Neural cell (in vitro differentiated cells): ENCODE measurements at regions not wholly inside any gene's neighbourhood (a gene's known extent, or its start where the extent isn't known, plus 50 kb on each side); places are given as distances from the start of the nearest gene placed in this dataset.

Source experiments
- H2AFZ ChIP-seq: fragments of 200-600, 300-800 bp; sonication (generic), shearing (Covaris generic); 2 replicates; pipeline ENCODE4 v1.6.0; 2014; ENCODE audit warnings: low read depth, mild to moderate bottlenecking, antibody characterized with exemption, low read length, moderate library complexity
- H3F3A ChIP-seq: fragments of 200-600 bp; shearing (Covaris generic); 2 replicates; pipeline ENCODE4 v1.6.1; 2016; ENCODE audit warnings: mild to moderate bottlenecking, moderate library complexity, mixed read lengths, antibody characterized with exemption, low read length; ENCODE audit not compliant: insufficient read depth, poor library complexity, severe bottlenecking
- H3K27ac ChIP-seq: fragments of 200-600, 300-800 bp; sonication (generic), shearing (Covaris generic); 2 replicates; pipeline ENCODE4 v1.5.1; 2014; ENCODE audit warnings: mild to moderate bottlenecking, low read length, moderate library complexity
- H3K27me3 ChIP-seq: fragments of 300-800, 200-600 bp; sonication (generic), shearing (Covaris generic); 2 replicates; pipeline ENCODE4 v1.6.0; 2014; ENCODE audit warnings: mild to moderate bottlenecking, low read depth, low read length, moderate library complexity; ENCODE audit not compliant: insufficient read depth
- H3K36me3 ChIP-seq: fragments of 300-800, 200-600 bp; sonication (generic), shearing (Covaris generic); 2 replicates; pipeline ENCODE4 v1.5.1; 2014; ENCODE audit warnings: mild to moderate bottlenecking, antibody characterized with exemption, low read length, moderate library complexity; ENCODE audit not compliant: insufficient read depth
- H3K4me2 ChIP-seq: fragments of 300-800, 200-600 bp; sonication (generic), shearing (Covaris generic); 2 replicates; pipeline ENCODE4 v1.6.0; 2014; ENCODE audit warnings: mild to moderate bottlenecking, low read length
- H3K4me3 ChIP-seq: fragments of 300-800, 200-600 bp; sonication (generic), shearing (Covaris generic); 2 replicates; pipeline ENCODE4 v1.5.1; 2014; ENCODE audit warnings: mild to moderate bottlenecking, low read length, moderate library complexity
- H3K79me2 ChIP-seq: fragments of 200-600 bp; shearing (Covaris generic); replicated peaks from 2 replicates; pipeline ENCODE4 v1.6.0; 2014; ENCODE audit warnings: mild to moderate bottlenecking, low read length, moderate library complexity; ENCODE audit not compliant: insufficient read depth
- H3K9ac ChIP-seq: fragments of 300-800, 200-600 bp; sonication (generic), shearing (Covaris generic); 2 replicates; pipeline ENCODE4 v1.6.1; 2016; ENCODE audit warnings: mild to moderate bottlenecking, low read length, mixed read lengths
- H3K9me2 ChIP-seq: fragments of 200-600 bp; shearing (Covaris generic); 2 replicates; pipeline ENCODE4 v1.6.1; 2016; ENCODE audit warnings: mild to moderate bottlenecking, low read length, mixed read lengths; ENCODE audit not compliant: insufficient read depth
- H3K9me3 ChIP-seq: fragments of 200-600, 300-800 bp; sonication (generic), shearing (Covaris generic); 2 replicates; pipeline ENCODE4 v1.6.1; 2016; ENCODE audit warnings: mild to moderate bottlenecking, mixed run types, low read length, moderate library complexity, mixed read lengths
- H4K20me1 ChIP-seq: fragments of 200-600 bp; shearing (Covaris generic); 2 replicates; pipeline ENCODE4 v1.6.1; 2016; ENCODE audit warnings: mild to moderate bottlenecking, mixed run types; ENCODE audit not compliant: insufficient read depth
- CTCF ChIP-seq: fragments of 450-650 bp; IDR thresholded peaks from 2 replicates; pipeline ENCODE4 v1.5.1; 2014; ENCODE audit warnings: antibody characterized with exemption, mild to moderate bottlenecking, moderate library complexity; ENCODE audit not compliant: poor library complexity, severe bottlenecking
- EP300 ChIP-seq: fragments of 450-650 bp; conservative IDR thresholded peaks from 2 replicates; pipeline ENCODE4 v1.6.1; 2014; ENCODE audit warnings: antibody characterized with exemption, mild to moderate bottlenecking, moderate library complexity; ENCODE audit not compliant: poor library complexity, severe bottlenecking
- EZH2 ChIP-seq: fragments of 200-600, 300-800 bp; shearing (Covaris generic), sonication (generic); IDR thresholded peaks from 2 replicates; pipeline ENCODE4 v1.6.1; 2014; ENCODE audit warnings: antibody characterized with exemption, low read length, borderline replicate concordance, mild to moderate bottlenecking; ENCODE audit not compliant: insufficient read depth, poor library complexity, severe bottlenecking
- MXI1 ChIP-seq: fragments of 450-650 bp; conservative IDR thresholded peaks from 2 replicates; pipeline ENCODE4 v1.6.1; 2014; ENCODE audit warnings: antibody characterized with exemption, mild to moderate bottlenecking; ENCODE audit not compliant: poor library complexity, severe bottlenecking
- POLR2AphosphoS5 ChIP-seq: IDR thresholded peaks from 2 replicates; pipeline ENCODE4 v1.6.1; 2012
- RAD21 ChIP-seq: fragments of 450-650 bp; conservative IDR thresholded peaks from 2 replicates; pipeline ENCODE4 v1.6.1; 2014; ENCODE audit warnings: antibody characterized with exemption, mild to moderate bottlenecking, moderate library complexity
- REST ChIP-seq: IDR thresholded peaks from 2 replicates; pipeline ENCODE4 v1.6.1; 2012; ENCODE audit warnings: borderline replicate concordance
- SMC3 ChIP-seq: fragments of 450-650 bp; conservative IDR thresholded peaks from 2 replicates; pipeline ENCODE4 v1.6.1; 2014; ENCODE audit warnings: antibody characterized with exemption, mild to moderate bottlenecking, moderate library complexity; ENCODE audit not compliant: poor library complexity
- TAF1 ChIP-seq: IDR thresholded peaks from 2 replicates; pipeline ENCODE4 v1.6.1; 2012; ENCODE audit warnings: low read depth

GRCh38 chr4:108486046-108486445, 134.3 kb upstream of the RPL34 start:
- Histone ChIP-seq H3K4me2 (no peak overlapping the region), H3K27ac (no peak overlapping the region), H3F3A (no peaks in the 10 kb centered on the region), H2AFZ (no peak overlapping the region), H4K20me1 (no peaks in the 10 kb centered on the region), H3K9me2 (no peaks in the 10 kb centered on the region), H3K9ac (no peak overlapping the region), H3K4me3 (no peak overlapping the region), H3K79me2 (no peaks in the 10 kb centered on the region), H3K9me3 (no peaks in the 10 kb centered on the region), H3K27me3 (no peaks in the 10 kb centered on the region), H3K36me3 (no peaks in the 10 kb centered on the region)
- TF ChIP-seq EP300 (no peak), MXI1 (no peak), POLR2AphosphoS5 (no peak), REST (no peak), TAF1 (no peak), RAD21 (no peak), SMC3 (no peak), CTCF (no peak), EZH2 (no peak)

GRCh38 chr4:108484187-108484586, 136.2 kb upstream of the RPL34 start:
- H3K9me2 ChIP-seq = no peaks in the 10 kb centered on the region
- H3K9ac ChIP-seq = no peak overlapping the region
- no peaks in the 10 kb centered on the region for H3K9me3 ChIP-seq
- no peak overlapping the region for H3K27ac ChIP-seq
- no peak for TF ChIP-seq EZH2
- no peak overlapping the region for H3K4me3 ChIP-seq
- H3K79me2 ChIP-seq = no peaks in the 10 kb centered on the region
- no peaks in the 10 kb centered on the region for H3F3A ChIP-seq
- no peaks in the 10 kb centered on the region for H4K20me1 ChIP-seq
- H3K36me3 ChIP-seq = no peaks in the 10 kb centered on the region
- no peak overlapping the region for H2AFZ ChIP-seq
- H3K27me3 ChIP-seq = no peaks in the 10 kb centered on the region
- H3K4me2 ChIP-seq = no peak overlapping the region

DNA sequence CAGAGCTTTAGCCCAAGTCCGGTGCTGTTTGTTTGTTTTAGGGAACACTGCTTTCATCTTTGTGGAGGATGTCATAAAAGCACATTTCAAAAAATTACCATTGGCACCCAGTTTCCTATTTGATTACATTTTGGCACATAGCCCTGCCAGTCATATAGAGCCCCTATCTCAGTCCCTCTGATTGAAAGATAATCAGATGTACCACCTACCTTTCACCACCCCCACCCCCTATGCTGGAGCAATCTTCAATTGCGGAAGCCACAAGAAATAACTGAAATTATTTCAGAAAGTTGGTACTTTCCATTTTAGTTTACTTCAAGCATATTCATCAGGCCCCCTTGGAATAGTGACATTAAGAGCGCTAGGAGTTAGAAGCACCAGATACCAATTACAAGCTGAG, 136.7 kb upstream of the RPL34 start:
- Histone ChIP-seq H3K27me3 (no peaks in the 10 kb centered on the region), H3K36me3 (no peaks in the 10 kb centered on the region), H3K9me3 (no peaks in the 10 kb centered on the region), H3F3A (no peaks in the 10 kb centered on the region), H3K4me3 (no peak overlapping the region), H3K9ac (no peak overlapping the region), H4K20me1 (no peaks in the 10 kb centered on the region), H3K27ac (no peak overlapping the region), H3K4me2 (no peak overlapping the region), H3K9me2 (no peaks in the 10 kb centered on the region), H2AFZ (no peak overlapping the region), H3K79me2 (no peaks in the 10 kb centered on the region)
- no peak for TF ChIP-seq SMC3
- no peak for TF ChIP-seq REST
- no peak for TF ChIP-seq POLR2AphosphoS5
- TF ChIP-seq TAF1 = no peak
- no peak for TF ChIP-seq EZH2
- no peak for TF ChIP-seq RAD21
- no peak for TF ChIP-seq EP300
- no peak for TF ChIP-seq MXI1
- TF ChIP-seq CTCF = no peak
